Nephron progenitor cell (in vitro differentiated cells): ENCODE measurements at regions not wholly inside any gene's neighbourhood (a gene's known extent, or its start where the extent isn't known, plus 50 kb on each side); places are given as distances from the start of the nearest gene placed in this dataset.

Experiments
- DNase-seq: peaks from one replicate; pipeline ENCODE4 v3.0.0; 2021
- H3K27ac Mint-ChIP-seq: 2 replicates; pipeline ENCODE4 v1.8.0; 2021; ENCODE audit warnings: mild to moderate bottlenecking, moderate library complexity, mixed read lengths
- H3K27me3 Mint-ChIP-seq: 2 replicates; pipeline ENCODE4 v1.8.0; 2021; ENCODE audit warnings: mild to moderate bottlenecking, low read depth, mixed read lengths; ENCODE audit not compliant: poor library complexity
- H3K36me3 Mint-ChIP-seq: 2 replicates; pipeline ENCODE4 v1.8.0; 2021; ENCODE audit warnings: low read depth, mixed read lengths
- H3K4me1 Mint-ChIP-seq: 2 replicates; pipeline ENCODE4 v1.8.0; 2021; ENCODE audit warnings: mixed read lengths
- H3K4me3 Mint-ChIP-seq: 2 replicates; pipeline ENCODE4 v1.8.0; 2021; ENCODE audit warnings: mild to moderate bottlenecking, moderate library complexity, mixed read lengths
- H3K9me3 Mint-ChIP-seq: 2 replicates; pipeline ENCODE4 v1.8.0; 2021; ENCODE audit warnings: mild to moderate bottlenecking, moderate library complexity, mixed read lengths
- TF ChIP-seq, protein P1 (sequence below): fragments of 200-600 bp; sonication (generic); IDR thresholded peaks from 2 replicates; pipeline ENCODE4 v1.5.0; 2021; ENCODE audit warnings: antibody characterized with exemption

DNA sequence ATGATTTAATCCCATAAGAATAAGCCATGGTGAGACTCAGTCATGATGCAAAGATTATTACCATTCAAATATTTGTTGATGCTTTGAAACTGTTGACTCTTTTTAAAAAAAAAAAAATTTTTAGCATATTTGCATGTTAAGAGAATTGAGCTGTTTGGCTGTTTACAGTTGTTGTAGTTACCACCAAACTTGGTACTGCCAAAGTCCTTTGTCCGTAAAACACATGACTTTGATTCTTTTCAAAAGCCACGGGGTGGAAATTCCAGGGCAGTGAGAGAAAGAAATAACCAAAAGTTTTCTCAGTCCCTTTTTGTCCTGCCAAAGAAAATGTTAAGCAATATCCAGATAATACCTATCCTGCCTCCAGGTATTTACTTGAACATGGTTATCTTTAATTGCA, 474.8 kb downstream of the METTL4 start:
- H3K4me1 Mint-ChIP-seq = peaks cover 7% of the 10 kb centered on the region
- H3K27ac Mint-ChIP-seq = no peak overlapping the region
- peaks cover under 1% of the 10 kb centered on the region for H3K36me3 Mint-ChIP-seq
- DNase-seq = no peak
- TF ChIP-seq, protein P1, sequence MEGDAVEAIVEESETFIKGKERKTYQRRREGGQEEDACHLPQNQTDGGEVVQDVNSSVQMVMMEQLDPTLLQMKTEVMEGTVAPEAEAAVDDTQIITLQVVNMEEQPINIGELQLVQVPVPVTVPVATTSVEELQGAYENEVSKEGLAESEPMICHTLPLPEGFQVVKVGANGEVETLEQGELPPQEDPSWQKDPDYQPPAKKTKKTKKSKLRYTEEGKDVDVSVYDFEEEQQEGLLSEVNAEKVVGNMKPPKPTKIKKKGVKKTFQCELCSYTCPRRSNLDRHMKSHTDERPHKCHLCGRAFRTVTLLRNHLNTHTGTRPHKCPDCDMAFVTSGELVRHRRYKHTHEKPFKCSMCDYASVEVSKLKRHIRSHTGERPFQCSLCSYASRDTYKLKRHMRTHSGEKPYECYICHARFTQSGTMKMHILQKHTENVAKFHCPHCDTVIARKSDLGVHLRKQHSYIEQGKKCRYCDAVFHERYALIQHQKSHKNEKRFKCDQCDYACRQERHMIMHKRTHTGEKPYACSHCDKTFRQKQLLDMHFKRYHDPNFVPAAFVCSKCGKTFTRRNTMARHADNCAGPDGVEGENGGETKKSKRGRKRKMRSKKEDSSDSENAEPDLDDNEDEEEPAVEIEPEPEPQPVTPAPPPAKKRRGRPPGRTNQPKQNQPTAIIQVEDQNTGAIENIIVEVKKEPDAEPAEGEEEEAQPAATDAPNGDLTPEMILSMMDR = no peak
- peaks cover 9% of the 10 kb centered on the region for H3K9me3 Mint-ChIP-seq
- no peak overlapping the region for H3K4me3 Mint-ChIP-seq
- H3K27me3 Mint-ChIP-seq = no peaks in the 10 kb centered on the region

DNA sequence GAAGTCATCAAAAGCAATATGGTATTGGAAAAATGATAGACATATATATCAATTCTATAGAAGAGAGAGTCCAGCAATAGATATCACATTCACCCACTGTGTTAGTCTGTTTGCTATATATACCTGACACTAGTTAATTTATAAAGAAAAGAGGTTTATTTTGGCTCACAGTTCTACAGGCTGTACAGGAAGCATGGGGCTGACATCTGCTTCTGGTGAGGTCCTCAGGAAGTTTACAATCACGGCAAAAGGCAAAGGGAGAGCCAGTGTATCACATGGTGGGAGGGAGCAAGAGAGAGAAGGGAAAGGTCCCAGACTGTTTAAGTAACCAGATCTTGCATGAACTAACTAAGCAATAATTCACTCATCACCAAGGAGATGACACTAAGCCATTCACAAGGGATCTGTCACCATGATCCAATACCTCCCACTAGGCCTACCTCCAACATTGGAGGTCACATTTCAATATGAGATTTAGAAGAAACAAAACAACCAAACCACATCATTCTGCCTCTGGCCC, 470.6 kb downstream of the METTL4 start:
- no peak overlapping the region for H3K27ac Mint-ChIP-seq
- TF ChIP-seq, protein P1 = no peak
- no peaks in the 10 kb centered on the region for H3K4me1 Mint-ChIP-seq

DNA sequence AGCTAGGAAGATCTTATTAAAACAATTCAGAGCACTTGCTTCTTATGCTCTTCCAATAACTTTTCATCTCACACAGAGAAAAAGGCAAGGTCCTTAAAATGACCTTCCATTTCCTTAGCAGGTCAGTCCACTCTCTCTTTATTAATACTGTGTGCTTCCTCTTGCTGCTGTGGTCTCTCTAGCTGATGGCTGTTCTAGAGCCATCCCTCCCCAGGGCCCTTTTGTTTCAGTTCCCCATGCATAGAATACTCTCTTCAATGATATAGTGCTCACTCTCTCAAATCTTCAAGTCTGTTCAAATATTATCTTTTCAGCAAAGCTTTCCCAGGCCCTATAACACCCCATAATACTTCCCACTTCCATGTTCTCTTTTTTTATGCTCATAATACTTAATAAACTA, 469.3 kb downstream of the METTL4 start:
- Mint-ChIP-seq H3K9me3 (peaks cover 9% of the 10 kb centered on the region), H3K36me3 (peaks cover 5% of the 10 kb centered on the region), H3K27ac (no peak overlapping the region), H3K4me3 (no peak overlapping the region), H3K27me3 (no peaks in the 10 kb centered on the region), H3K4me1 (no peaks in the 10 kb centered on the region)
- no peak for DNase-seq
- TF ChIP-seq, protein P1 = no peak

More for the DNA sequence above, 470.6 kb downstream of the METTL4 start:
- peaks cover 5% of the 10 kb centered on the region for H3K36me3 Mint-ChIP-seq
- no peak overlapping the region for H3K4me3 Mint-ChIP-seq
- DNase-seq = no peak
- H3K27me3 Mint-ChIP-seq = no peaks in the 10 kb centered on the region
- H3K9me3 Mint-ChIP-seq = peaks cover 9% of the 10 kb centered on the region

DNA sequence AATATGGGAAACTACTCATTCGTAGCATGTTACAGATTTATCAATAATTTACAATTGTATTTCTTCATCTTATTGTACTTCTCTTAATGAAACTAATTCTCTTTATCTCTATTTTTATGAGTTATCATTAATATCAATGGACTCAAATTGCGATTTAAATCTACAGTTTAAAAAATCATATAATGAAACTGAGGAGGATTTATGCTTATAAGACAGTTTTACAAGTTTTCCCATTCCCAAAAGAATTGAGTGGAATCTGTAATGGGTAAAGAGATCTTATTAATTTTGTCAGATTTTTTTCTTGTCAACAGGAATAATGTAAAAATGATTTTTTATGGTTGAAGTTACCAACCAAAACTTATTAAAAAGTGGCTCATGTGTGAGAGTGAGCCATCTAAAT, 468.0 kb downstream of the METTL4 start:
- no peaks in the 10 kb centered on the region for H3K4me1 Mint-ChIP-seq
- no peak overlapping the region for H3K27ac Mint-ChIP-seq
- no peak overlapping the region for H3K4me3 Mint-ChIP-seq
- no peaks in the 10 kb centered on the region for H3K27me3 Mint-ChIP-seq
- H3K9me3 Mint-ChIP-seq = peaks cover 9% of the 10 kb centered on the region
- DNase-seq = no peak
- TF ChIP-seq, protein P1 = no peak
- H3K36me3 Mint-ChIP-seq = peaks cover 5% of the 10 kb centered on the region

DNA sequence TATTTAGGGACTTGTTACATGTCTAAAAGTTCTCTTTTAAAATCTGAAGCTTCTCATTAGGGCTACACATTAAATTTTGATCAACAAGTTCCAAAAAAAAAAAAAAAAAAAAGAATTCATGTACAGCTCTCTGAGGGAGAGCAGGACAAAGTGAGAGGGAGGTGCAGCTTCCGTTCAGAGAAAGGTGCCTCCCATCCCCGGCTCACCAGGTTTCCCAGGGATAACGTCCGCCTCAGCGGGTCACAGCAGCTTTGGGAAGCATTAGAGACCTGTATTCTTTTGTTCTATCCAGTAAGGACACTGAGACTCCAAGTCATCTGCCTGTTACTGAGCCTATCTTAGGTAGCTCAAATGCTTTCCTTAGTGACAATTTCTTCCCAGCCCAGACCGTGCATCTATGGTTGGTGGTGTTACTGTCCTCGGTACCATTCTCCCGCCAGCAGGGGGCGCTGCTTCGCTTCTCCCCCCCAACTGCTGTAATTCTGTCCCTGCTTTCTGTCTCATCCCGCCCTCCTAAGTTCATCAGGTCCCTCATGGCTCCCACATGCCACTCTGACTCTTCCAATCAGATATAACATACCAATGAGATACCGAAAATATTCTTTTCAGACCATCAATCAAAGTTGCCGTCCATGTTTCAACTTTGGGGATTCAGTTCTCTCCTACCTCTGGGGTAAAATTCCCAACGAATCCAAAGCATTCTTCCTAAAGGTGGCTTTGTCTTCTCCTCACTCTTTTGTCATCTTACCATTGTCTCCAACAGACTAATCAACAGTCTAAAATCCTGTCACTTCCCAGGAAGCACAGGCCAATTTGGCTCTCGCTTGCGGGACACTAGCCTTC, 466.5 kb downstream of the METTL4 start:
- H3K36me3 Mint-ChIP-seq = peaks cover 5% of the 10 kb centered on the region
- H3K9me3 Mint-ChIP-seq = peaks cover 9% of the 10 kb centered on the region
- H3K27me3 Mint-ChIP-seq = no peaks in the 10 kb centered on the region
- H3K27ac Mint-ChIP-seq = no peak overlapping the region
- no peak overlapping the region for H3K4me3 Mint-ChIP-seq
- H3K4me1 Mint-ChIP-seq = no peaks in the 10 kb centered on the region
- DNase-seq = peak; percentile 46
- TF ChIP-seq, protein P1 = peak; percentile 61

DNA sequence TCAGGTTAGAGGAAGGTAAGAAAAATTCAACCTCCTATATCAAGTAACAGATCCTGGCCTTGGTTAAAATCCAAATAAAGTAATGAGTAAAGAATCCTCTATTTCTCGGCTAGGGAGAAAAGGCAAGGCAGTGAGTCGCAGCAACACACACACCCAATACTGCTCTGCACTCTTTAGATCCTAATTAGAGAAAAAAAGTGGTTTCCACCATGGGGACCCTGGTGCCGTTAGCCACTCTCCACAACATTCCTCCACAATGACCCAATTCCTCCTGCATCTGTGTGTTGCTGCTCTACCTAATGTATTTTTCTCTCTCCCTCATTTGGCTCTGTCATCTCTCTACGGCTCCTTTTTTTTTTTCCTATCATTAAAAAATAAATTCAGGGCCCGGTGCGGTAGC, 462.7 kb downstream of the METTL4 start:
- H3K36me3 Mint-ChIP-seq = no peaks in the 10 kb centered on the region
- no peak overlapping the region for H3K4me3 Mint-ChIP-seq
- TF ChIP-seq, protein P1 = no peak
- no peak for DNase-seq
- H3K27me3 Mint-ChIP-seq = peaks cover 4% of the 10 kb centered on the region
- H3K27ac Mint-ChIP-seq = no peak overlapping the region
- no peaks in the 10 kb centered on the region for H3K4me1 Mint-ChIP-seq
- no peaks in the 10 kb centered on the region for H3K9me3 Mint-ChIP-seq
